Neuronal stem cell (in vitro differentiated cells): ENCODE measurements at regions not wholly inside any gene's neighbourhood (a gene's known extent, or its start where the extent isn't known, plus 50 kb on each side); places are given as distances from the start of the nearest gene placed in this dataset.
"Not testable (repeated sequence)": the region's sequence is repeated elsewhere in the genome, so short reads cannot be mapped to it uniquely, and the experiment has no call there.

Source experiments
- DNase-seq: peaks from one replicate; pipeline ENCODE4 v3.0.0-alpha.2; 2013; ENCODE audit warnings: low spot score
- H2AFZ ChIP-seq: one replicate; pipeline ENCODE4 v1.6.1; 2013; ENCODE audit warnings: mild to moderate bottlenecking, low read length, inconsistent platforms
- H2AK5ac ChIP-seq: 2 replicates; pipeline ENCODE4 v1.6.1; 2013; ENCODE audit warnings: low read depth, mild to moderate bottlenecking, inconsistent platforms, low read length, moderate library complexity, mixed read lengths
- H2BK120ac ChIP-seq: 2 replicates; pipeline ENCODE4 v1.6.1; 2013; ENCODE audit warnings: low read depth, mild to moderate bottlenecking, inconsistent platforms, low read length, moderate library complexity, mixed read lengths
- H2BK12ac ChIP-seq: one replicate; pipeline ENCODE4 v1.6.1; 2013; ENCODE audit warnings: low read length, inconsistent platforms
- H2BK15ac ChIP-seq: 2 replicates; pipeline ENCODE4 v1.6.1; 2013; ENCODE audit warnings: mild to moderate bottlenecking, low read length, inconsistent platforms, mixed read lengths
- H2BK5ac ChIP-seq: one replicate; pipeline ENCODE4 v1.6.1; 2013; ENCODE audit warnings: inconsistent platforms, mild to moderate bottlenecking, low read length, moderate library complexity
- H3K14ac ChIP-seq: one replicate; pipeline ENCODE4 v1.6.1; 2013; ENCODE audit warnings: low read length, inconsistent platforms
- H3K18ac ChIP-seq: 2 replicates; pipeline ENCODE4 v1.6.1; 2013; ENCODE audit warnings: low read length, inconsistent platforms
- H3K23ac ChIP-seq: 2 replicates; pipeline ENCODE4 v1.6.1; 2013; ENCODE audit warnings: low read depth, mild to moderate bottlenecking, mixed read lengths, low read length, inconsistent platforms; ENCODE audit not compliant: poor library complexity
- H3K27ac ChIP-seq: replicated peaks from 3 replicates; pipeline ENCODE4 v1.5.1; 2013; ENCODE audit warnings: low read length, inconsistent platforms
- H3K27me3 ChIP-seq, 3 experiments: 2 replicates each; pipeline ENCODE4 v1.6.1; 2013; ENCODE audit warnings: low read length in 3 of 3, mild to moderate bottlenecking in 2 of 3, inconsistent platforms in 1 of 3, low read depth in 1 of 3, mixed read lengths in 1 of 3, moderate library complexity in 1 of 3; ENCODE audit not compliant: control insufficient read depth in 3 of 3, insufficient read depth in 3 of 3
- H3K36me3 ChIP-seq, 2 donors: replicated peaks in 1 of 2; 2 replicates each; pipeline ENCODE4 v1.6.1; 2013; ENCODE audit warnings: low read length in 2 of 2; ENCODE audit not compliant: control insufficient read depth in 2 of 2, insufficient read depth in 2 of 2
- H3K4ac ChIP-seq: 2 replicates; pipeline ENCODE4 v1.6.1; 2013; ENCODE audit warnings: inconsistent platforms, mild to moderate bottlenecking, low read length, moderate library complexity
- H3K4me1 ChIP-seq, 2 donors: 1 replicate in 1 of 2; 2 replicates in 1 of 2; pipeline ENCODE4 v1.6.1; 2013; ENCODE audit warnings: low read length in 2 of 2, low read depth in 1 of 2; ENCODE audit not compliant: control insufficient read depth in 2 of 2, insufficient read depth in 1 of 2
- H3K4me2 ChIP-seq: one replicate; pipeline ENCODE4 v1.6.1; 2013; ENCODE audit warnings: mild to moderate bottlenecking, low read length, inconsistent platforms; ENCODE audit not compliant: insufficient read depth, poor library complexity, severe bottlenecking
- H3K4me3 ChIP-seq, 2 donors: 2 replicates each; pipeline ENCODE4 v1.5.1; 2013; ENCODE audit warnings: low read length in 2 of 2, mild to moderate bottlenecking in 2 of 2, inconsistent platforms in 1 of 2, moderate library complexity in 1 of 2
- H3K79me1 ChIP-seq: one replicate; pipeline ENCODE4 v1.6.1; 2013; ENCODE audit warnings: low read depth, mild to moderate bottlenecking, inconsistent platforms, low read length, moderate library complexity
- H3K9ac ChIP-seq: one replicate; pipeline ENCODE4 v1.6.1; 2013; ENCODE audit warnings: mild to moderate bottlenecking, low read depth, low read length, inconsistent platforms; ENCODE audit not compliant: poor library complexity
- H3K9me3 ChIP-seq, 2 donors: replicated peaks in 1 of 2; 2 replicates each; pipeline versions ENCODE3 to v1.6.1; 2013; ENCODE audit warnings: low read length in 2 of 2, mild to moderate bottlenecking in 2 of 2, inconsistent platforms in 1 of 2, low read depth in 1 of 2, mixed read lengths in 1 of 2, moderate library complexity in 1 of 2; ENCODE audit not compliant: control insufficient read depth in 2 of 2, insufficient read depth in 1 of 2
- H4K8ac ChIP-seq: one replicate; pipeline ENCODE4 v1.6.1; 2013; ENCODE audit warnings: low read depth, mild to moderate bottlenecking, inconsistent platforms, low read length, moderate library complexity
- H4K91ac ChIP-seq: one replicate; pipeline ENCODE4 v1.6.1; 2013; ENCODE audit warnings: low read length, low read depth, mild to moderate bottlenecking, inconsistent platforms; ENCODE audit not compliant: poor library complexity
- WGBS, 2 donors: extraction: QIAGEN DNeasy Blood & Tissue Kit; methylation state at CpG; one replicate each; pipeline ENCODE4 v1.1.7; 2013; ENCODE audit warnings: missing lambda C conversion rate in 2 of 2, mixed read lengths in 1 of 2; ENCODE audit not compliant: insufficient read length in 2 of 2, insufficient replicate concordance in 1 of 2; ENCODE audit errors: extremely low coverage in 2 of 2; 5-methylcytosine and 5-hydroxymethylcytosine counted together

DNA sequence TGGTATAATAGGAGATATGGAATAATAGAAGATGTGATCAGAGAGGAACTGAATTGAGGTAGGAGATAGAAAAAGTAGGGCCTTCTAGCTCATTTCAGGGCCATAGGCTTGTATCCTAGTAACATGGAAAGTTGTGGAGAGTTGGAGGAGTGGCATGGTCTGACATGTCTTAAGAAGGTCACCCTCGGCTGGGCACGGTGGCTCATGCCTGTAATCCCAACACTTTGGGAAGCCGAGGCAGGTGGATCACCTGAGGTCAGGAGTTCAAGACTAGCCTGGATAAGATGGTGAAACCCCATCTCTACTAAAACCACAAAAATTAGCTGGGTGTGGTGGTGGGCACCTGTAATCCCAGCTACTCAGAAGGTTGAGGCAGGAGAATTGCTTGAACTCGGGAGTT is 550.3 kb upstream of the CDH2 start:
- H2BK12ac ChIP-seq, H3K4me2 ChIP-seq, H2AFZ ChIP-seq, H3K4ac ChIP-seq, H3K14ac ChIP-seq, H3K27me3 ChIP-seq, H3K9ac ChIP-seq, H3K4me1 ChIP-seq, H2BK5ac ChIP-seq, H3K36me3 ChIP-seq, H3K27ac ChIP-seq, H3K4me3 ChIP-seq, H4K8ac ChIP-seq, H2BK15ac ChIP-seq, DNase-seq, H3K23ac ChIP-seq, H3K79me1 ChIP-seq, H3K18ac ChIP-seq, H4K91ac ChIP-seq, H2BK120ac ChIP-seq, H2AK5ac ChIP-seq: not testable (repeated sequence)
- peaks cover 0 to 10% of the 10 kb centered on the region in 2 donors for H3K9me3 ChIP-seq
- no CpG with 5 or more reads among the region's 4 CpGs for WGBS, 2 donors

- H4K8ac ChIP-seq: no peak overlapping the region
- no peak overlapping the region for H3K4me3 ChIP-seq
- no peak overlapping the region for H3K4ac ChIP-seq
- H4K91ac ChIP-seq: no peak overlapping the region
- WGBS, 2 donors: no CpG with 5 or more reads among the region's 2 CpGs
- H2BK120ac ChIP-seq: no peak overlapping the region
- H3K9ac ChIP-seq: no peak overlapping the region
- no peaks in the 10 kb centered on the region for H3K36me3 ChIP-seq
- H2AK5ac ChIP-seq: no peak overlapping the region
- H3K79me1 ChIP-seq: no peaks in the 10 kb centered on the region
- no peak overlapping the region for H2BK12ac ChIP-seq
- no peak overlapping the region for H3K14ac ChIP-seq
- H2BK5ac ChIP-seq: no peak overlapping the region
- H2AFZ ChIP-seq: no peak overlapping the region
- H3K4me2 ChIP-seq: no peak overlapping the region
- H2BK15ac ChIP-seq: no peak overlapping the region
- no peak overlapping the region for H3K27ac ChIP-seq
- no peak for DNase-seq
- H3K23ac ChIP-seq: no peak overlapping the region
- H3K27me3 ChIP-seq: no peaks in the 10 kb centered on the region
- no peaks in the 10 kb centered on the region for H3K4me1 ChIP-seq
- H3K9me3 ChIP-seq: peaks cover 0 to 10% of the 10 kb centered on the region in 2 donors
- no peak overlapping the region for H3K18ac ChIP-seq
Observed at GRCh38 chr18:28725876-28726275, 548.9 kb upstream of the CDH2 start.

- no peak overlapping the region for H3K4me2 ChIP-seq
- no peaks in the 10 kb centered on the region for H3K9me3 ChIP-seq
- H4K91ac ChIP-seq: no peak overlapping the region
- no peak overlapping the region for H3K27ac ChIP-seq
- no peaks in the 10 kb centered on the region for H3K4me1 ChIP-seq
- H3K79me1 ChIP-seq: no peaks in the 10 kb centered on the region
- H3K18ac ChIP-seq: no peak overlapping the region
- H3K9ac ChIP-seq: no peak overlapping the region
- no peak overlapping the region for H3K14ac ChIP-seq
- DNase-seq: no peak
- H2BK120ac ChIP-seq: no peak overlapping the region
- no peak overlapping the region for H2BK12ac ChIP-seq
- H2AK5ac ChIP-seq: no peak overlapping the region
- H2AFZ ChIP-seq: no peak overlapping the region
- H3K4me3 ChIP-seq: no peak overlapping the region
- H3K36me3 ChIP-seq: no peaks in the 10 kb centered on the region
- H3K23ac ChIP-seq: no peak overlapping the region
- no peaks in the 10 kb centered on the region for H3K27me3 ChIP-seq
- no peak overlapping the region for H2BK5ac ChIP-seq
- no peak overlapping the region for H2BK15ac ChIP-seq
- no peak overlapping the region for H3K4ac ChIP-seq
- no peak overlapping the region for H4K8ac ChIP-seq
- no CpG with 5 or more reads among the region's 2 CpGs for WGBS, 2 donors
Observed at GRCh38 chr18:28723506-28723905, 546.6 kb upstream of the CDH2 start.

DNA sequence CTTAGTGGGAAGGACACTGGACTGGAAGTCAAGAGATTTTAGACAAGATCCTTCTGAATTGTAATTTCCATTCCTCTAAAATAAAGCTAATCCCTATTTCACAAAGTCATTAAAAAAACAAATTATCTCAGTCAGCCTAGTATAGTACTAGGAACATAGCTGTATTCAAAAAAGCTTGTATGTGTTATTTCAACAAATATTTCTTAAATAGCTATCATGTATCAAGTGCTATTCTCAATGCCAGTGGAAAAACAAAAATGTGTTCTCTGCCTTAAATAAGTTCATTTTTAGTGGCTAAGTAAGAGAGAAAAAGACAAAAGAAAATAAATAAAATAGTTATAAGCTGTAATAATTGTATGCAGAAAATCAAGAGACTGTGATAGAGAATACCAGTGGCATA is 541.8 kb upstream of the CDH2 start:
- no peak overlapping the region for H2AK5ac ChIP-seq
- H3K27me3 ChIP-seq: no peaks in the 10 kb centered on the region
- no peak overlapping the region for H4K91ac ChIP-seq
- no peak overlapping the region for H3K4me2 ChIP-seq
- no peak overlapping the region for H2BK12ac ChIP-seq
- no peak overlapping the region for H2BK5ac ChIP-seq
- H3K18ac ChIP-seq: no peak overlapping the region
- no peak overlapping the region for H3K4me3 ChIP-seq
- H2AFZ ChIP-seq: no peak overlapping the region
- DNase-seq: no peak
- no peak overlapping the region for H3K27ac ChIP-seq
- no peaks in the 10 kb centered on the region for H3K36me3 ChIP-seq
- no peak overlapping the region for H3K4ac ChIP-seq
- H4K8ac ChIP-seq: no peak overlapping the region
- H3K79me1 ChIP-seq: no peaks in the 10 kb centered on the region
- no peak overlapping the region for H2BK15ac ChIP-seq
- no peak overlapping the region for H3K14ac ChIP-seq
- peaks cover 0 to 3% of the 10 kb centered on the region in 2 donors for H3K9me3 ChIP-seq
- no peak overlapping the region for H2BK120ac ChIP-seq
- no peak overlapping the region for H3K23ac ChIP-seq
- peaks cover 3 to 4% of the 10 kb centered on the region in 2 donors for H3K4me1 ChIP-seq
- H3K9ac ChIP-seq: no peak overlapping the region
